HUES48 (cell line): ENCODE measurements at regions not wholly inside any gene's neighbourhood (a gene's known extent, or its start where the extent isn't known, plus 50 kb on each side); places are given as distances from the start of the nearest gene placed in this dataset.

Source experiments
- H3K27ac ChIP-seq: one replicate; pipeline ENCODE4 v1.7.0; 2013; ENCODE audit warnings: low read depth, low read length, inconsistent platforms
- H3K27me3 ChIP-seq: 2 replicates; pipeline ENCODE4 v1.6.1; 2013; ENCODE audit warnings: mild to moderate bottlenecking, low read length; ENCODE audit not compliant: control insufficient read depth, insufficient read depth
- H3K36me3 ChIP-seq: 2 replicates; pipeline ENCODE4 v1.6.1; 2013; ENCODE audit warnings: low read length; ENCODE audit not compliant: control insufficient read depth, insufficient read depth
- H3K4me1 ChIP-seq: 2 replicates; pipeline ENCODE4 v1.6.1; 2013; ENCODE audit warnings: mild to moderate bottlenecking, low read length; ENCODE audit not compliant: control insufficient read depth, insufficient read depth
- H3K4me3 ChIP-seq: 2 replicates; pipeline ENCODE4 v1.5.1; 2013; ENCODE audit warnings: mild to moderate bottlenecking, low read depth, low read length
- H3K9ac ChIP-seq: 2 replicates; pipeline ENCODE4 v1.6.1; 2013; ENCODE audit warnings: mild to moderate bottlenecking, low read depth, low read length, moderate library complexity
- H3K9me3 ChIP-seq: 2 replicates; pipeline ENCODE4 v1.6.1; 2013; ENCODE audit warnings: low read length; ENCODE audit not compliant: control insufficient read depth, insufficient read depth

DNA sequence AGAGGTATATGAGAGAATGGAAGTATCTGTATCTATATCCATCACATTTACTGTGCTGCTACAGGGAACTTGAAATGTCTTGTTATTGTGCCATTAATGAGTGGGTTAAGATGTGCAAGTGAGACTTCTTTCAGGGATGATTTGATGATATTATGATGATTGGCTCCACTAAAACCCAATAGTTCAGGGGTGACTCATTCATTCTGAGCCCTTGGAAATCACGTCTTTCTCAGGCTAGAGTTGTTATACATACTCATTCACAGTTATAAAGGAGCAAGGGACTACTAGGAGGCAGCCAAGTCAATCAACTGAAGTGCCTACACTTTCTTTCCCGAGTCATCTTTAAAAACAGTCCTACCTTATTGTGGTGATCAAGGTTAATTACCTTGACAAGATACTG, 1109.8 kb upstream of the B3GALT2 start:
- H3K9me3 ChIP-seq, result no peaks in the 10 kb centered on the region

DNA sequence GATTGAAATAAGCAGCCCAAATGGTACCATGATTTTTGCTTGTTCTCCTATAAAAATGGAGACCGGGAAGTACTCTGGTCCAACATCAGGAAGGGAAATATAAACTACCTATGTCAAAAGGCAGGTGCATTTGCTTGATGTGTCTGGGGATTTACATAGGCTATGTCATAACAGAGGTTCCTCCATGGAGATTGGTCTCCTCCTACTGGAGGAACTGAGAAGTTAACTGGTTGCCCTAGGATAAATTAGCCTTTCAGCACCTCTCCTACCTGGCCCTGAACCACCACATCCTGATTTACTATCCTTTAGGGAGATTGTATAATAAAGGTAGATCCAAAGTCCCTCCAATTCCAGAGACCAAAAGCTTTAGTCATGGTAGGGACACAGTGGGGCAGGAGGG, 1109.3 kb upstream of the B3GALT2 start:
- no peaks in the 10 kb centered on the region for H3K9me3 ChIP-seq
- H3K36me3 ChIP-seq, result no peaks in the 10 kb centered on the region
- H3K27ac ChIP-seq, result no peak overlapping the region
- H3K4me1 ChIP-seq, result peaks cover 11% of the 10 kb centered on the region; the same call in 1 of the 2 replicates
- no peaks in the 10 kb centered on the region for H3K27me3 ChIP-seq
- H3K4me3 ChIP-seq, result no peak overlapping the region
- no peak overlapping the region for H3K9ac ChIP-seq

More for the DNA sequence above, 1109.8 kb upstream of the B3GALT2 start:
- H3K27me3 ChIP-seq, result no peaks in the 10 kb centered on the region
- no peak overlapping the region for H3K9ac ChIP-seq
- H3K4me3 ChIP-seq, result no peak overlapping the region
- peaks cover 11% of the 10 kb centered on the region; the same call in 1 of the 2 replicates for H3K4me1 ChIP-seq
- no peaks in the 10 kb centered on the region for H3K36me3 ChIP-seq
- H3K27ac ChIP-seq, result no peak overlapping the region

DNA sequence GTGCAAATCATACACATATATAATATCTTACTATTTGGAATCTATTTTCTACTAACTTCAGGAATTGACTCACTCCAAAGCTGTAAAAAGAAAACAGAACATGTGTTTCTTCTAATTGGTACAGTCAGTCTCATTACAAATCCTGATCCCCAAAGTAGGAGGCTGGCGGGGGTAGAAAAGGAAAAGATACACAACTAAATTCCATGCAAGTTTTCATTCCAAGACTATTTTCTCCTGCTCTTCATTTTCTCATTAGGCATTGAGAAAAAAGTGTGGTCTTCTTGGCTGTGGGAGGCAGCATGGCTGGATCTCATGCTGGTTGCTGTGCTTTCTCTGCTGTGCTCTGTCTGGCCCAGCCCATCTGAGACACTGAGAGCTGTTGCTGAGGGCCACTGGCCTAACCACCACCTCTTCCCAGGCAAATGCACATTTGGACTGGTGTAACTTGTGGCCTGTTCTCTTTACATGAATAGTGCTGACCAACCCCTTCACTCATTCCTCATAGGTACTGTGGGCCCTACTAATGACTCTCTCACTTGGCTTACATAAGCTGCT, 1107.5 kb upstream of the B3GALT2 start:
- Histone ChIP-seq H3K9ac (no peak overlapping the region), H3K27ac (no peak overlapping the region), H3K4me1 (peaks cover 19% of the 10 kb centered on the region), H3K9me3 (no peaks in the 10 kb centered on the region), H3K27me3 (no peaks in the 10 kb centered on the region), H3K36me3 (no peaks in the 10 kb centered on the region), H3K4me3 (no peak overlapping the region)

DNA sequence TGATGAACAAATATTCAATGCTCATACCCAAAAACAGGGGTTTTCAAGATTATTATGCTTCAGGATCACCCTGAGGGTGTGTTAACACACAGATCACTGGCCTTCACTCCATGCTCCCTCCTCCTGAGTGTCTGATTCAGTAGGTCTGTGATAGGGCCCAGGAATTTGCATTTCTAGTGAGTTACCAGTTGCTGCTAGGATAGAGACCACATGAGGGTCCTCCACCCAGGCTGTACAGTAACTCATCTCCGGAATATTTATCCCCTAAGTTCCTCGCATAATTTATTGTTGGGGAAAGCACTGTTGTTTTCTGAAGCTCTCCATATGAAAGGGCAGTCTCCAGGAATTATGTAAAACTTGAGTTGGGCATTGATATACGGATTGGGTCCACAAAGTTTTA, 1106.6 kb upstream of the B3GALT2 start:
- Histone ChIP-seq H3K9ac (no peak overlapping the region), H3K4me1 (peaks cover 19% of the 10 kb centered on the region), H3K4me3 (no peak overlapping the region), H3K36me3 (no peaks in the 10 kb centered on the region), H3K27me3 (no peaks in the 10 kb centered on the region), H3K27ac (no peak overlapping the region), H3K9me3 (no peaks in the 10 kb centered on the region)

DNA sequence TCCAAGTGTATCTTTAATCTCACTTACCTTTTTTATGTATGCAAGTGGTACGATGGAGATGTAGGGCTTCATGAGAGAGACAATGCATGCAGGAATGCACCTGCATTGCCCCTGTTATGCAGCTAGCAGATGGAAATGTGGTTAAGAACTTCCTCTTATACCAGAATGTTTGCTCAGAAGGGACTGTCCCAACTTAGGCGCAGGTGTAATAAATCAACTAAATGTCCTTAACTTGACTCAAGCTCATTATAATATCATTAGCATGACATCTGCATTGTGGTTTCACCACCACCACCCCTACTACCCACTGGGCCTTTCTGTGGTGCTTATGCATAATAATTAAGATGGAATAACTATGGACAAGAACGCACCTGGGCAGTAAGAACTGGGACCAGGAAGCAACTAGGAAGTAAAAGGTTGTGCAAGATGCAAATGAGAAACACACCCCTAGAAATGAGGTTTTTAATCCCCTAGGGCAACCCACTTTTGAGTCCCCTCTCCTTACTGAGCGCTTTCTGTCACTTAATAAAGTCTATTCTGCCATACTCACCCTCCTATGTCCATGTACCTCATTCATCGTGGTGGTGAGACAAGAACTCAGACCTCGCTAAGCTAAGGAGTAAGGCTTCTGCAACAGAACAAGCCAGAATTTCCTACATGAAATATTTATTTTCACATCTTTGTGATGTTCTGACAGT, 1103.3 kb upstream of the B3GALT2 start:
- Histone ChIP-seq H3K4me3 (no peak overlapping the region), H3K27ac (no peak overlapping the region), H3K27me3 (no peaks in the 10 kb centered on the region), H3K9me3 (no peaks in the 10 kb centered on the region), H3K4me1 (peaks cover 19% of the 10 kb centered on the region), H3K36me3 (no peaks in the 10 kb centered on the region), H3K9ac (no peak overlapping the region)

DNA sequence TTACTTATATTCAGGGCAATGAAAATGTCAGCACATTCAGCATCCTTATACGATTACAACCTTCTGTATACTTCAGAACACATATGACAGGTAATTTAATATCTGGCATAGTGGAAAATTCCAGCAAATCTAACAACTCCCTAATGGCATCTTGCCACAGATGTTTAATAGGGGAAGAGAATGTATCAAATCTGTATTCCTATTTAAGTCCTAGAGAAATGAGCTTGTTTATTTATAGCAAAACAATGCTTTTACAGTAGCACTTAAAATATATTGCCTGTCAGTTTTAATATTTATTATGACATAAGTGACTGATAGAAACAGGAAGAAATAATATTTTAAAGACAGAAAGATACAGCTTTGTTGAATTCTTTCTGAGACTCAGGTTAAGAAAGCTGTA, 1101.8 kb upstream of the B3GALT2 start:
- Histone ChIP-seq H3K9ac (no peak overlapping the region), H3K27me3 (no peaks in the 10 kb centered on the region), H3K27ac (no peak overlapping the region), H3K4me1 (peaks cover 16% of the 10 kb centered on the region), H3K4me3 (no peak overlapping the region), H3K36me3 (no peaks in the 10 kb centered on the region), H3K9me3 (no peaks in the 10 kb centered on the region)

DNA sequence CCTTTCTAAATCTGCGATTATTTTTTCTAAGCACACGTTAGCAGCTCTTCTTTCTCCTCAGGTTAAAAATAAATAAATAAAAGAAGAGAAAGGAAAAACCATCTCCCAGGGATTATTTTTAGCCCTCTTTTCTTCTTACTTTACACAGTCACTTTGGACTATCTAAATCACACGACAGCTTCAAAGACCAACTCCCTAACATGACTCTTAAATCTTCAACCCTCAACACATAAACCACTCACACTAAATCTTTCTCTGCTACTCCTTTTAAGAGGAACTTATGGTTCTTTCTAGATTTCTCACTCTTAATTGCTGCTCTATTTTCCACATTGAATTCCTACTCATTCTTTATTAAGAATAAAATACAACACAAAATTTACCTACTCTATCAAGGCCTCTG, 1095.0 kb upstream of the B3GALT2 start:
- no peaks in the 10 kb centered on the region for H3K27me3 ChIP-seq
- H3K36me3 ChIP-seq, result no peaks in the 10 kb centered on the region
- H3K9ac ChIP-seq, result no peak overlapping the region
- no peaks in the 10 kb centered on the region for H3K4me1 ChIP-seq
- H3K4me3 ChIP-seq, result no peak overlapping the region
- no peaks in the 10 kb centered on the region for H3K9me3 ChIP-seq
- no peak overlapping the region for H3K27ac ChIP-seq

DNA sequence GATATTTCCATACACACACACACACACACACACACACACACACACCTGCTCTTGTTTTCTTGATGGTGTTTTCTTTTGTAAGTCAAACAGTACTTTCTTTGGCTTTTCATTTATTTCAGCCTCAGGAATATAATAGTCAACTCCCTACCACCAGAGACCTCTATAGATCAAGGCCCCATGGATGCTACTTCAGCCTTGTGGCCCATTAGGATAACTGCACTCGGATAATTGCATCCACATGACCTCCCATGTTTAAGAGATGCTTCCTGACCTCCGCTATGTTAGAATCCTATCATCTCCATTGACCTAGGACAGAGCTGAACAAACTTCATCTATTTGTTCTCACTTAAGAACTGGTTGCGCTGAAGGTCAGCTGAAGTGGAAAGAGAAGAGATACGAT, 1094.0 kb upstream of the B3GALT2 start:
- H3K27me3 ChIP-seq, result no peaks in the 10 kb centered on the region
- H3K27ac ChIP-seq, result no peak overlapping the region
- no peaks in the 10 kb centered on the region for H3K9me3 ChIP-seq
- H3K36me3 ChIP-seq, result no peaks in the 10 kb centered on the region
- no peak overlapping the region for H3K9ac ChIP-seq
- no peaks in the 10 kb centered on the region for H3K4me1 ChIP-seq
- H3K4me3 ChIP-seq, result no peak overlapping the region

DNA sequence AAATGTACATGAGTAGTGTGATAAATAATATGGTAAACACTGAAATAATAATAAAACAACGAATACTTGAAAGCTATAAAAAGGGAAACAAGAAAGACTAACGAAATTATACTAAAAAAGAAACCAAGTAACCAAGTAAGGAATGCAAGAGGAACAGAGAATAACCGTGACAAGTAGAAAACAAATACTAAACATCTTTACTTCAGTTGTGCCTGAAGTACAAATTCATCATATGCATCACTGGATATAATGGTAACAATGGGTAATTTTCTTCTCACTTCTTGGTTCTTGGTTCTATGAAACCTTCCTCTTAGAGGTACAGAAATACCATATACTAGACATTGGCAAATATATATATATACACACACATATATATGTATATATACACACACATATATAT, 1093.6 kb upstream of the B3GALT2 start:
- Histone ChIP-seq H3K36me3 (no peaks in the 10 kb centered on the region), H3K4me3 (no peak overlapping the region), H3K4me1 (no peaks in the 10 kb centered on the region), H3K9ac (no peak overlapping the region), H3K9me3 (no peaks in the 10 kb centered on the region), H3K27me3 (no peaks in the 10 kb centered on the region), H3K27ac (no peak overlapping the region)

DNA sequence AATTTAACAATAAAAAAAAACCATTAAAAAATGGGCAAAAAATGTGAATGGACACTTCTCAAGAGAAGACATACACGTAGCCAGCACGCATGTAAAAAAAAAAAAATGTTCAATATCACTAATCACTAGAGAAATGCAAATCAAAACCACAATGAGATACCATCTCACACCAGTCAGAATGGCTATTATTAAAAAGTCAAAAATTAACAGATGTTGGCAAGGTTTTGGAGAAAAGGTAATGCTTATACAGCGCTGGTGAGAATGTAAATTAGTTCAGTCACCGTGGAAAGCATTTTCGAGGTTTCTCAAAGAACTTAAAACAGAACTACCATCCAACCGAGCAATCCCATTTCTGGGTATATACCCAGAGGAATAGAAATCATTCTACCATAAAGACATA, 1091.5 kb upstream of the B3GALT2 start:
- Histone ChIP-seq H3K4me1 (no peaks in the 10 kb centered on the region), H3K9ac (no peak overlapping the region), H3K36me3 (no peaks in the 10 kb centered on the region), H3K27ac (no peak overlapping the region), H3K27me3 (no peaks in the 10 kb centered on the region), H3K9me3 (no peaks in the 10 kb centered on the region), H3K4me3 (no peak overlapping the region)

DNA sequence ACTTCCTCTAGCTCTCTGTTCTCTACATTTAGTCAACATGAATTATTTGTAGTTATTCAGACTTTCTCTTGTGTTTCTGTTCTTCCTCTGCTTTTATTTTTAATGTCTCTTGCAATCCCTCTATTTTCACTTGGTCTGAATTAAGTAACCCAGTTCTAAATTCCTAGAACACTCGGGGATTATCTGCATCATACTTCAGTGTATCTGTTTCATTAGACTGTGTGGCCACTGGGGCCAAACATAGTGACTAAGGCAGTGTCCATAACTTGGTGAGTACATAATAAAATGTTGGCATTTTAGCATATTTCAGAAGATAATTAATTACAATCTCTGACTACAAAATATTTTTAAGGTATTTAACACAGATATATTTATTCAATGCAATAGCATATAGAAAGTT, 1087.2 kb upstream of the B3GALT2 start:
- H3K9ac ChIP-seq, result no peak overlapping the region
- no peaks in the 10 kb centered on the region for H3K9me3 ChIP-seq
- H3K36me3 ChIP-seq, result no peaks in the 10 kb centered on the region
- H3K27ac ChIP-seq, result no peak overlapping the region
- no peaks in the 10 kb centered on the region for H3K27me3 ChIP-seq
- no peaks in the 10 kb centered on the region for H3K4me1 ChIP-seq
- H3K4me3 ChIP-seq, result no peak overlapping the region
